H1 (cell line): ENCODE measurements at regions not wholly inside any gene's neighbourhood (a gene's known extent, or its start where the extent isn't known, plus 50 kb on each side); places are given as distances from the start of the nearest gene placed in this dataset.

Source experiments
- CTCF ChIA-PET: fragments of 300-600 bp; sonication (Branson Sonifier 250); formaldehyde crosslinking; loops from one replicate; lab custom pipeline; 2021; ENCODE audit not compliant: partially characterized antibody; lab: Charles Lee
- POLR2A ChIA-PET: fragments of 300-600 bp; sonication (Branson Sonifier 250); formaldehyde crosslinking; loops from one replicate; lab custom pipeline; 2021; ENCODE audit warnings: inconsistent platforms; ENCODE audit not compliant: partially characterized antibody; lab: Charles Lee
- DNase-seq, 2 experiments: peaks; one replicate each; pipeline versions ENCODE4 v3.0.0 to v3.0.0-alpha.2; 2010 to 2022; ENCODE audit warnings: low spot score in 2 of 2, low read depth in 1 of 2, mixed read lengths in 1 of 2
- FAIRE-seq: peaks from 2 replicates; lab custom pipeline; 2011; peaks lifted over from hg19 to GRCh38; lab: Jason Lieb, UNC
- H2AFZ ChIP-seq: 2 replicates; pipeline ENCODE4 v1.8.1; 2012; ENCODE audit warnings: low read length, inconsistent platforms
- H2AK5ac ChIP-seq: 2 replicates; pipeline ENCODE4 v1.6.1; 2013; ENCODE audit warnings: low read depth, low read length
- H2BK120ac ChIP-seq: replicated peaks from 2 replicates; pipeline ENCODE3; 2013; ENCODE audit warnings: low read depth, low read length, inconsistent platforms
- H2BK12ac ChIP-seq: 2 replicates; pipeline ENCODE4 v1.6.1; 2013; ENCODE audit warnings: low read depth, low read length
- H2BK15ac ChIP-seq: 2 replicates; pipeline ENCODE4 v1.6.1; 2013; ENCODE audit warnings: low read length
- H2BK20ac ChIP-seq: 2 replicates; pipeline ENCODE4 v1.6.1; 2013; ENCODE audit warnings: low read length
- H2BK5ac ChIP-seq: 2 replicates; pipeline ENCODE4 v1.6.1; 2013; ENCODE audit warnings: low read depth, low read length
- H3K14ac ChIP-seq: 2 replicates; pipeline ENCODE4 v1.6.1; 2013; ENCODE audit warnings: inconsistent platforms; ENCODE audit not compliant: insufficient read length
- H3K18ac ChIP-seq: 2 replicates; pipeline ENCODE4 v1.6.1; 2013; ENCODE audit warnings: low read length; ENCODE audit errors: extremely low read depth
- H3K23ac ChIP-seq: 2 replicates; pipeline ENCODE4 v1.6.1; 2013; ENCODE audit warnings: inconsistent platforms; ENCODE audit not compliant: insufficient read length
- H3K23me2 ChIP-seq: 2 replicates; pipeline ENCODE4 v1.6.1; 2013; ENCODE audit warnings: low read depth, low read length
- H3K27ac ChIP-seq: 2 replicates; pipeline ENCODE4 v1.6.1; 2011; ENCODE audit warnings: low read depth, low read length, inconsistent platforms
- H3K27me3 ChIP-seq, 4 experiments: replicated peaks in 1 of 4; 1 replicate in 1 of 4; 2 replicates in 3 of 4; pipeline versions ENCODE4 v1.6.1 to v1.8.1; 2011 to 2013; ENCODE audit warnings: low read length in 3 of 4, mild to moderate bottlenecking in 3 of 4, inconsistent platforms in 2 of 4, mixed read lengths in 2 of 4, moderate library complexity in 1 of 4; ENCODE audit not compliant: control insufficient read depth in 3 of 4, insufficient read depth in 3 of 4; ENCODE audit errors: extremely low read depth in 1 of 4
- H3K36me3 ChIP-seq, 4 experiments: 2 replicates each; pipeline versions ENCODE4 v1.6.1 to v1.8.1; 2011 to 2013; ENCODE audit warnings: mild to moderate bottlenecking in 4 of 4, low read length in 3 of 4, moderate library complexity in 2 of 4, control low read depth in 1 of 4, inconsistent platforms in 1 of 4; ENCODE audit not compliant: insufficient read depth in 4 of 4, control insufficient read depth in 2 of 4
- H3K4ac ChIP-seq: replicated peaks from 2 replicates; pipeline ENCODE3; 2013; ENCODE audit warnings: low read length, low read depth, mixed read lengths, inconsistent platforms; ENCODE audit not compliant: insufficient read length
- H3K4me1 ChIP-seq, 4 experiments: replicated peaks in 1 of 4; 1 replicate in 1 of 4; 2 replicates in 3 of 4; pipeline versions ENCODE4 v1.6.1 to v1.8.1; 2011 to 2013; ENCODE audit warnings: low read length in 3 of 4, inconsistent platforms in 2 of 4, mixed read lengths in 1 of 4; ENCODE audit not compliant: insufficient read depth in 4 of 4, control insufficient read depth in 3 of 4
- H3K4me2 ChIP-seq, 2 experiments: 2 replicates each; pipeline versions ENCODE4 v1.6.1 to v1.8.1; 2011 to 2013; ENCODE audit warnings: low read depth in 2 of 2, low read length in 2 of 2, control low read depth in 1 of 2, inconsistent platforms in 1 of 2, mild to moderate bottlenecking in 1 of 2; ENCODE audit not compliant: insufficient read depth in 1 of 2
- H3K4me3 ChIP-seq, 4 experiments: fragments of 200-600, 300-600 bp in 1 of 4; sonication (generic), shearing (Covaris generic), sonication (Bioruptor Twin) in 1 of 4; 2 replicates each; pipeline versions ENCODE4 v1.5.1 to v1.8.1; 2011 to 2016; ENCODE audit warnings: low read length in 4 of 4, low read depth in 3 of 4, control low read depth in 2 of 4, inconsistent platforms in 2 of 4, mild to moderate bottlenecking in 2 of 4, mixed read lengths in 1 of 4, moderate library complexity in 1 of 4; ENCODE audit not compliant: insufficient read depth in 2 of 4; ENCODE audit errors: extremely low read depth in 1 of 4
- H3K56ac ChIP-seq: replicated peaks from 2 replicates; pipeline ENCODE3; 2013; ENCODE audit warnings: low read depth, mild to moderate bottlenecking, mixed read lengths, low read length, inconsistent platforms; ENCODE audit not compliant: insufficient read length
- H3K79me1 ChIP-seq: 2 replicates; pipeline ENCODE4 v1.6.1; 2013; ENCODE audit warnings: low read depth, low read length, control low read depth
- H3K79me2 ChIP-seq, 2 experiments: 2 replicates each; pipeline versions ENCODE4 v1.6.1 to v1.8.1; 2012 to 2013; ENCODE audit warnings: low read length in 2 of 2, mild to moderate bottlenecking in 2 of 2, inconsistent platforms in 1 of 2; ENCODE audit not compliant: insufficient read depth in 2 of 2, control insufficient read depth in 1 of 2
- H3K9ac ChIP-seq, 4 experiments: replicated peaks in 1 of 4; 1 replicate in 1 of 4; 2 replicates in 3 of 4; pipeline versions ENCODE4 v1.6.1 to v1.8.1; 2011 to 2013; ENCODE audit warnings: low read depth in 3 of 4, low read length in 3 of 4, control low read depth in 2 of 4, mild to moderate bottlenecking in 2 of 4, moderate library complexity in 2 of 4, inconsistent platforms in 1 of 4; ENCODE audit errors: extremely low read depth in 1 of 4
- H3K9me3 ChIP-seq, 2 experiments: 2 replicates each; pipeline versions ENCODE4 v1.6.1 to v1.8.1; 2012 to 2013; ENCODE audit warnings: mild to moderate bottlenecking in 2 of 2, moderate library complexity in 2 of 2, control low read depth in 1 of 2, inconsistent platforms in 1 of 2, low read depth in 1 of 2, low read length in 1 of 2, mixed read lengths in 1 of 2; ENCODE audit not compliant: insufficient read depth in 2 of 2
- H4K20me1 ChIP-seq, 2 experiments: replicated peaks in 1 of 2; 2 replicates each; pipeline versions ENCODE3 to v1.8.1; 2011 to 2013; ENCODE audit warnings: inconsistent platforms in 2 of 2, low read length in 2 of 2, mild to moderate bottlenecking in 1 of 2; ENCODE audit not compliant: insufficient read depth in 2 of 2, control insufficient read depth in 1 of 2
- H4K5ac ChIP-seq: 2 replicates; pipeline ENCODE4 v1.6.1; 2013; ENCODE audit warnings: low read length, low read depth, mixed read lengths, inconsistent platforms; ENCODE audit not compliant: insufficient read length
- H4K8ac ChIP-seq: 2 replicates; pipeline ENCODE4 v1.8.0; 2013; ENCODE audit warnings: mild to moderate bottlenecking, moderate library complexity, low read length, inconsistent platforms; ENCODE audit not compliant: insufficient read depth; ENCODE audit errors: extremely low read depth
- H4K91ac ChIP-seq: replicated peaks from 2 replicates; pipeline ENCODE3; 2013; ENCODE audit warnings: low read length, mixed read lengths, inconsistent platforms; ENCODE audit not compliant: insufficient read length
- KDM5A ChIP-seq: fragments of 200-600 bp; IDR thresholded peaks from 2 replicates; pipeline ENCODE4 v1.7.1; 2012; ENCODE audit warnings: mild to moderate bottlenecking, low read length, inconsistent platforms, mixed read lengths
- WGBS, 2 experiments: shearing (Covaris generic) in 1 of 2; methylation state at CpG; one replicate each; pipeline versions ENCODE4 v1.1.6 to v1.1.7; 2013 to 2015; ENCODE audit warnings: low lambda C conversion rate in 2 of 2, mixed read lengths in 2 of 2, inconsistent platforms in 1 of 2, low coverage in 1 of 2, missing lambda C conversion rate in 1 of 2; ENCODE audit not compliant: insufficient replicate concordance in 2 of 2, insufficient coverage in 1 of 2, insufficient read length in 1 of 2; ENCODE audit errors: extremely low coverage in 1 of 2, missing lambda C conversion rate in 1 of 2; 5-methylcytosine and 5-hydroxymethylcytosine counted together

DNA sequence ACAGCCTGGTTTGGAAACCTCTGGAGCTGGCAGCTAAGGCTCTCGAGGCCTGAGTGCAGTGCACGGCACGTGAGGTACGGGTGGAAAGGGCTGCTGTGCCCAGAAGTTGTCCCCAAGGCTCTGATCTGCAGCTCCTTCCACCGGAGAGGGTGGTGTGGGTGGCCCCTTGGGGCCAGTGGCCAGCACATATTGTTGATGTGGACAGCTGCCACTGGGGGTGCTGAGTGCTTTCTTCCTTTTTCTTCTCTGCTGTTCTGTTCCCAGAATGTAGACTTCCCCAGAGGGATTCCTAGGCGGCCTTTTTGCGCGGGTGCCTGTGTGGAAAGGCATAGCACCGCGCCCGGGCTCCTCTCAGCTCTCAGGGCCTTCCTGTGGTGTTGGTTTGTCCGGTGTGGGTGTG lies 1476.5 kb downstream of the TBC1D22A start:
- Histone ChIP-seq H3K18ac (peak overlapping the region; percentile 48; the same call in 1 of the 2 replicates), H4K5ac (no peak overlapping the region), H2BK20ac (no peak overlapping the region), H3K36me3 (no peaks in the 10 kb centered on the region), H3K56ac (no peak overlapping the region), H3K23me2 (no peaks in the 10 kb centered on the region), H2AK5ac (no peak overlapping the region), H2BK15ac (0 out of 2 replicates have a peak overlapping the region, but pooled peaks have one; percentile 1), H3K4me2 (no peak overlapping the region), H2BK12ac (0 out of 2 replicates have a peak overlapping the region, but pooled peaks have one; percentile 27), H2AFZ (no peak overlapping the region), H4K8ac (no peak overlapping the region), H2BK120ac (no peak overlapping the region), H3K4me3 (no peak overlapping the region), H3K4me1 (peaks cover 0 to 3% (median 0%) of the 10 kb centered on the region in 4 experiments; a peak in 3 of 7 replicates), H3K79me2 (no peaks in the 10 kb centered on the region), H4K91ac (no peak overlapping the region), H3K23ac (no peak overlapping the region), H4K20me1 (no peaks in the 10 kb centered on the region), H3K27me3 (peaks cover 0 to 2% (median 0%) of the 10 kb centered on the region in 4 experiments; a peak in 2 of 7 replicates), H3K79me1 (no peaks in the 10 kb centered on the region), H3K14ac (no peak overlapping the region), H3K9me3 (no peaks in the 10 kb centered on the region), H3K4ac (no peak overlapping the region), H2BK5ac (no peak overlapping the region), H3K9ac (no peak overlapping the region), H3K27ac (no peak overlapping the region)
- ChIA-PET POLR2A (no interaction called here), CTCF (interaction anchor here (0.6 to 1.1 kb wide), 3 partner anchors 24 to 280 kb away, joined by 3 to 5 read pairs (median 3); no protein-coding TSS in a partner anchor)
- no peak for DNase-seq
- no peak for FAIRE-seq
- WGBS, 2 experiments, result 88% methylated on average over 11 of the region's 12 CpGs; no CpG with 5 or more reads in 1 of the 2 experiments
- no peak for TF ChIP-seq KDM5A
